ENCODE measurements at regions not wholly inside any gene's neighbourhood (a gene's known extent, or its start where the extent isn't known, plus 50 kb on each side); places are given as distances from the start of the nearest gene placed in this dataset.

- TF ChIP-seq POLR2A (IDR thresholded peaks at IDR 0.05) (no peak), CTCF (IDR thresholded peaks at IDR 0.05) (no peak)
Measured at GRCh38 chr5:124570285-124571035, 176.0 kb downstream of the ZNF608 start.

Data from lower leg skin (tissue), 3 donors.